ENCODE measurements at regions not wholly inside any gene's neighbourhood (a gene's known extent, or its start where the extent isn't known, plus 50 kb on each side); places are given as distances from the start of the nearest gene placed in this dataset.

DNA sequence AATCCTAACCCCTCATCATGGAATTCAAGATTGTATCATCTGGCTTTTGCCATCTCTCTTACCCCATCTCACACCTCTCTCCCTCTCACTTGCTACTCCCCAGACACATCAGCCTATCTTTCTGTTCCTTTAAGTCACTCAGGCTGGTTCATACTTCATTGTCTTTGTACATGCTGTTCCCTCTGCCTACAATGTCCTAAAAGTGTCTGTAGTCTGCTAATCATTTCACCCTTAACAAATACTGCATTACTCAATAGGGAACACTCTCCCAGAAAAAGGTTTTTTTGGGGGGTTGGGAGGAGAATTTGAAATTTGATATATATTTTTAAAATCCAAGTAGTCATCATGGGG is 146.2 kb upstream of the KLF7 start:
- Histone ChIP-seq H3K27ac (ENCODE audit: low read depth, low read length) (no peak overlapping the region), H3K4me3 (ENCODE audit: low read depth in 1 of 2, low read length in 2 of 2) (no peak overlapping the region), H3K36me3 (ENCODE audit: control insufficient read depth in 1 of 2, insufficient read depth in 2 of 2, low read length in 2 of 2) (no peaks in the 10 kb centered on the region), H3K9ac (ENCODE audit: low read depth in 1 of 2, low read length in 2 of 2) (no peak overlapping the region), H3K9me3 (ENCODE audit: control insufficient read depth in 1 of 2, low read length in 2 of 2) (no peaks in the 10 kb centered on the region), H3K27me3 (ENCODE audit: control insufficient read depth in 1 of 2, insufficient read depth in 2 of 2, low read length in 2 of 2) (no peaks in the 10 kb centered on the region), H3K4me1 (ENCODE audit: control insufficient read depth in 1 of 2, insufficient read depth in 2 of 2, low read length in 2 of 2) (no peaks in the 10 kb centered on the region)

DNA sequence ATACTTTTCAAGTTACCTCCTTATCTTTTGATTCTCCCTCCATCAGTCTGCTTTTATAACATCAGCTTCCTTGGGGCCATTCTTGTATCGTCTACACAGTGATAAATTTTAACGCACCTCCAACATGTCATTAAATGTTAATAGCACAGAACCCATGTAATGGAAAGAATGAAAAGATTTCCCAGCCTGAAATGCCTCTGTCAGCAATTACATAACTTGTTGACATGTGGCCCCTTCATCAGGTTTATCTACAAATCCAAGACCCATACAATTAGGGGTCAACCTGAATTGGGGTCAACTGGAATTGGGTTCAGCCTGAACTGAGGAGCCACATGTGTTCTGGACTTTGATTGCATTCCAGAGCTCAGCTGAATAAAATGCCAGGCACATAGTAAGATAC is 148.2 kb upstream of the KLF7 start:
- Histone ChIP-seq H3K4me1 (ENCODE audit: control insufficient read depth in 1 of 2, insufficient read depth in 2 of 2, low read length in 2 of 2) (no peaks in the 10 kb centered on the region), H3K4me3 (ENCODE audit: low read depth in 1 of 2, low read length in 2 of 2) (no peak overlapping the region), H3K9ac (ENCODE audit: low read depth in 1 of 2, low read length in 2 of 2) (no peak overlapping the region), H3K36me3 (ENCODE audit: control insufficient read depth in 1 of 2, insufficient read depth in 2 of 2, low read length in 2 of 2) (no peaks in the 10 kb centered on the region), H3K27ac (ENCODE audit: low read depth, low read length) (no peak overlapping the region), H3K27me3 (ENCODE audit: control insufficient read depth in 1 of 2, insufficient read depth in 2 of 2, low read length in 2 of 2) (no peaks in the 10 kb centered on the region), H3K9me3 (ENCODE audit: control insufficient read depth in 1 of 2, low read length in 2 of 2) (no peaks in the 10 kb centered on the region)

DNA sequence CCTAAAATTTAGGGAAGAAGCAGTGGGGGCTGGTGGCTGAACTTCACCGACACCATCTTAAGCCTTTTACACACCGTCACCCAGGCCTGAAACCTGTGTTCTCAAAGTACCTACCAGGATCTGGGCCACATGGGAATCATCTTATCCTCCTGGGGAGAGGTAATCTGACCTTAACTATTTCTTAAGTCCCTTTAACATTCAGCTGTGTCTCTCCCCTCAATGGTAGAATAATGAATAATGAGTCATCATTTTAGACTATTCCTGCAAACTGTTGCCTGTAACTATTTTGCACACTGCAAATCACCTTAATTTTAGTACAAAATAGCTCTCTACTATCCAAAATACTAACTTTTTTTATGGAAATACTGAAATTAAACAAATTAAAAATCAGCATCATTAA is 149.4 kb upstream of the KLF7 start:
- Histone ChIP-seq H3K4me3 (ENCODE audit: low read depth in 1 of 2, low read length in 2 of 2) (no peak overlapping the region), H3K36me3 (ENCODE audit: control insufficient read depth in 1 of 2, insufficient read depth in 2 of 2, low read length in 2 of 2) (no peaks in the 10 kb centered on the region), H3K9ac (ENCODE audit: low read depth in 1 of 2, low read length in 2 of 2) (no peak overlapping the region), H3K27ac (ENCODE audit: low read depth, low read length) (no peak overlapping the region), H3K27me3 (ENCODE audit: control insufficient read depth in 1 of 2, insufficient read depth in 2 of 2, low read length in 2 of 2) (no peaks in the 10 kb centered on the region), H3K9me3 (ENCODE audit: control insufficient read depth in 1 of 2, low read length in 2 of 2) (no peaks in the 10 kb centered on the region), H3K4me1 (ENCODE audit: control insufficient read depth in 1 of 2, insufficient read depth in 2 of 2, low read length in 2 of 2) (no peaks in the 10 kb centered on the region)

DNA sequence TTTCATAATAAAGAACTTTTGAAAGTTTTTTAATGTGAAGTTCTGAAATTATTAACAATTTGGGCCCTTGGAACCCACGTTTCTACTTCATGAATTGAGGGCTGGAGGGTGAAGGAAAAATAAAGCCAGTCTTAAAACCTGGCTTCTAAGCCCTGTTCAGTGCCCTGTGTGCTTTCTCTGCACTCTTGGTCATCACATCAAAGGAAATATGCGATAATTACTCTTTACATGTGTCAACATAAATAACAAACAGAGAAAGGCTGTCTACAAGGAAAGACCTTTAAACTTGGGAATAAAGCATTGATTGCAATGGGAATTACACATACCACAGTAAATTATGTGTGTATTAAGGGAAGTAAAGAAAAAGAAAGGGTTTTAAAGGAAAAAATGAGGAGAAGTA is 150.7 kb upstream of the KLF7 start:
- no peak overlapping the region for H3K9ac ChIP-seq (ENCODE audit: low read depth in 1 of 2, low read length in 2 of 2)
- no peak overlapping the region for H3K27ac ChIP-seq (ENCODE audit: low read depth, low read length)
- H3K4me3 ChIP-seq (ENCODE audit: low read depth in 1 of 2, low read length in 2 of 2), result no peak overlapping the region
- no peaks in the 10 kb centered on the region for H3K4me1 ChIP-seq (ENCODE audit: control insufficient read depth in 1 of 2, insufficient read depth in 2 of 2, low read length in 2 of 2)
- H3K27me3 ChIP-seq (ENCODE audit: control insufficient read depth in 1 of 2, insufficient read depth in 2 of 2, low read length in 2 of 2), result no peaks in the 10 kb centered on the region
- no peaks in the 10 kb centered on the region for H3K9me3 ChIP-seq (ENCODE audit: control insufficient read depth in 1 of 2, low read length in 2 of 2)
- H3K36me3 ChIP-seq (ENCODE audit: control insufficient read depth in 1 of 2, insufficient read depth in 2 of 2, low read length in 2 of 2), result no peaks in the 10 kb centered on the region

DNA sequence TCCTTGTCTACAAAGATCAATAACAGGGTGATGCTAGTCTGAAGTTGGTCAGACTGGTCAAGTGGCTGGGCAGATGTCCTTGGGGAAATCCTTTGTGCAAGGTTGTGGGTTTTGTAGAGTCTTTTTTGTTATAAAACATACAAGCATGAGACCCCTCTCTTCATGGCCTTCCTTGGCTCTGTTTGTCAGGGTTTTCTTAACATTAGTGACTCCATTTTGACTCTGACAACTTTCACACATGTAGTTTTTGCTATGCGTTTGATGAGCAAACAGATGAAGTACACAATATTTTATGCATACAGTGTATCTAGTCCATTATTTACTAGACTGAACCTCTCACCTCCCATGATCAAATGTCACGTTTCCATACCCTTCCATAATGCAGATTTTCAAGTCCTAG is 151.2 kb upstream of the KLF7 start:
- H3K4me3 ChIP-seq (ENCODE audit: low read depth in 1 of 2, low read length in 2 of 2), result no peak overlapping the region
- no peaks in the 10 kb centered on the region for H3K9me3 ChIP-seq (ENCODE audit: control insufficient read depth in 1 of 2, low read length in 2 of 2)
- H3K27ac ChIP-seq (ENCODE audit: low read depth, low read length), result no peak overlapping the region
- no peaks in the 10 kb centered on the region for H3K4me1 ChIP-seq (ENCODE audit: control insufficient read depth in 1 of 2, insufficient read depth in 2 of 2, low read length in 2 of 2)
- H3K36me3 ChIP-seq (ENCODE audit: control insufficient read depth in 1 of 2, insufficient read depth in 2 of 2, low read length in 2 of 2), result no peaks in the 10 kb centered on the region
- H3K27me3 ChIP-seq (ENCODE audit: control insufficient read depth in 1 of 2, insufficient read depth in 2 of 2, low read length in 2 of 2), result no peaks in the 10 kb centered on the region
- no peak overlapping the region for H3K9ac ChIP-seq (ENCODE audit: low read depth in 1 of 2, low read length in 2 of 2)

DNA sequence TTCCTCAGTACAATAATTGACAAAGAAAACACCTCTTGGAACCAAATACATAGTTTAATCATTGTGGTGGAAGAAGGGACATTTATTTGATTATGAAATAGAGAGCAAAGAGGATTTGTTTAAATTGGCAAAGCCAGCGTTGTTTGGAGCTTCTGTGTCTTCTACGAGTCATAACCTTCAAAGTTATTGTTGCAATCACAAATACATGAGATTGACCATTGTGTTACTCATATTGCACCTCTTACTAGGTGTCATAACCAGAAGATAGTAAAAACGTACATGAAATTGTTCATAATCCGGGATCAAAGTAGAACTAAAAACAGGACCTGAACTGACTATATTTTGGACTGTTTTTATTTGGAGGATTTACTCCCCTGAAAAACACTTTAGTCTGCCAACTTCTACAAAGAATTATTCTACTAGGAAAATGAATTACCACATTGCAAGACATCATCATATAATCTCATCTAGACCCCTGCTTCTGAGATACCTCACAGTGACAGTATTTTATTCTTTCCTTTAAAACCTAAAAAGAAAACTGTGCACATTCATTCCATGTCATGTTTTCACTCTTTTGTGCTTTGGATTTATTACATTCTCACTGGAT is 151.7 kb upstream of the KLF7 start:
- no peak overlapping the region for H3K4me3 ChIP-seq (ENCODE audit: low read depth in 1 of 2, low read length in 2 of 2)
- H3K27me3 ChIP-seq (ENCODE audit: control insufficient read depth in 1 of 2, insufficient read depth in 2 of 2, low read length in 2 of 2), result no peaks in the 10 kb centered on the region
- no peaks in the 10 kb centered on the region for H3K9me3 ChIP-seq (ENCODE audit: control insufficient read depth in 1 of 2, low read length in 2 of 2)
- H3K36me3 ChIP-seq (ENCODE audit: control insufficient read depth in 1 of 2, insufficient read depth in 2 of 2, low read length in 2 of 2), result no peaks in the 10 kb centered on the region
- no peaks in the 10 kb centered on the region for H3K4me1 ChIP-seq (ENCODE audit: control insufficient read depth in 1 of 2, insufficient read depth in 2 of 2, low read length in 2 of 2)
- H3K27ac ChIP-seq (ENCODE audit: low read depth, low read length), result no peak overlapping the region
- H3K9ac ChIP-seq (ENCODE audit: low read depth in 1 of 2, low read length in 2 of 2), result no peak overlapping the region

DNA sequence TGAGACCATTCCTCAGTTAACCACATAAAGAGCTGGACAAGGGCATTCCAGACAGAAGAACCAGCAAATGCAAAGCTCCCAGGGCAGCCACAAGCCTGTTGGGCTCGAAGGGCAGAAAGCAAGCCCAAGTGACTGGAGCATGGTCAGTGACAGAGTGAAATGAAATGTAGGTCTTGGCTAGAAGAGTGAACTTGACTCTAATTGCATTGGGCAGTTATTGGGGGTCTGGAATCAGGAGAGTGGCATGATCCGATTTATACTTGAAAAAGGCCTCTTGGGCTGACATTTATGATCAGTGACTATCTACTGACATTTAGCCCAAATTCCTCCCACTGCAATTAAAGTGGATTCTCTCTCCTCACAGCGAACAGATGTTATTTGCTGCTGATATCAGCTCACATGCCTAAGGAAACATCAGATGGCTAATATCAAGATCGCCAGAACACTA is 152.5 kb upstream of the KLF7 start:
- no peak overlapping the region for H3K9ac ChIP-seq (ENCODE audit: low read depth in 1 of 2, low read length in 2 of 2)
- no peaks in the 10 kb centered on the region for H3K27me3 ChIP-seq (ENCODE audit: control insufficient read depth in 1 of 2, insufficient read depth in 2 of 2, low read length in 2 of 2)
- no peak overlapping the region for H3K4me3 ChIP-seq (ENCODE audit: low read depth in 1 of 2, low read length in 2 of 2)
- no peaks in the 10 kb centered on the region for H3K36me3 ChIP-seq (ENCODE audit: control insufficient read depth in 1 of 2, insufficient read depth in 2 of 2, low read length in 2 of 2)
- H3K27ac ChIP-seq (ENCODE audit: low read depth, low read length), result no peak overlapping the region
- H3K4me1 ChIP-seq (ENCODE audit: control insufficient read depth in 1 of 2, insufficient read depth in 2 of 2, low read length in 2 of 2), result no peaks in the 10 kb centered on the region
- no peaks in the 10 kb centered on the region for H3K9me3 ChIP-seq (ENCODE audit: control insufficient read depth in 1 of 2, low read length in 2 of 2)

DNA sequence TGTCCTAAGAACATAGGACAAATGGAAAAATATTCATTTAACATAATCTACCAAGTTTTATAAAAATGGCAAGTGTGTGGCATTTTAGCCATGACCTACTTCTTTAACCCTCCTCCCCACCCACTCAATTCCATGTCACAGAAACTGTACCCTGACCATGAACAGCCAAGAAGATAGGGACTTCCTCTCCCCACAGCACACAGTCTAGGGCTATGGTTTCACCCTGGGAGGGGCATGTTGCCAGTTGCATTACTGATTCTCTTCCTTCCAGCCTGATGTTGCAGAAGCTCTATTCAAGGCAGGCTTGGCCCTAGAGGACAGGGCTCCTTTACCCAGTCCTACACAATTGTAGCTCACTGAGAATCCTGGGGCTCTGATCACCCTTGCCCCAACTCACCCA is 153.6 kb upstream of the KLF7 start:
- Histone ChIP-seq H3K4me1 (ENCODE audit: control insufficient read depth in 1 of 2, insufficient read depth in 2 of 2, low read length in 2 of 2) (no peaks in the 10 kb centered on the region), H3K9me3 (ENCODE audit: control insufficient read depth in 1 of 2, low read length in 2 of 2) (no peaks in the 10 kb centered on the region), H3K4me3 (ENCODE audit: low read depth in 1 of 2, low read length in 2 of 2) (no peak overlapping the region)

DNA sequence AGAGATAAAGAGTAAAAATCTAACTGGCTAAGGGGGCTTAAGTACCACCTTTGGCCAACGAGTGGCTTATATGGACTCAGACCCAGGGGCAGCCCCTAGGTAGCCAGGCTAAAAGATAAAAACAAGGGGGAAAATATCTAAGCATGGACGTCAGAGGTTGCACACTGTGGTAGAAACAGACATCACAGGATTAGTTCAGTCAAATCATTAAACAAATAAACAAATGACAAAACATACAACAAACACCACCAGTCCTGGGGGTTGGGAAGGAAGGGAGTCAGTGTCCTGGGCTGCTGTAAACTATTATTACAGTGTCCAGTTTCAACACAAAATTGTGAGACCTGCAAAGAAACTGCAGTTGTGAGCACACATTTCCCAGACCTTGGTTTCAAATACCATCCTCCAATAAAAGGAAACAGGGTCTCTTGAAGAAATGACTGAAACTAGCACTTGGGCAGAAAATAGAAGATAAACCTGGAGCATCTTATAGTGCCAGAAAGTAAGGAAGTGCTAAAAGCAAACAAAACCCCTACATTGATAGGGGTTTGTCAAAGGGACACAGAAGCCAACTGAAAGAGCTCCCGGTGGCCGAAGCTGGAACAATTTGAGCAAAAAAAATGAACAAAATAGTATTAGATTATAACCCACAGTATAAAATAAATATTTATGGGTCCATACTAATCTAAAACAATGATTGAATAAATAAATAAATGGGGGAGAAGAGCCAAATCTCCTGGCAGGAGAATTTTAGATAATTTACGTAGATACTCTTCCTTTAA is 154.8 kb upstream of the KLF7 start:
- Histone ChIP-seq H3K9me3 (ENCODE audit: control insufficient read depth in 1 of 2, low read length in 2 of 2) (no peaks in the 10 kb centered on the region), H3K9ac (ENCODE audit: low read depth in 1 of 2, low read length in 2 of 2) (no peak overlapping the region), H3K36me3 (ENCODE audit: control insufficient read depth in 1 of 2, insufficient read depth in 2 of 2, low read length in 2 of 2) (no peaks in the 10 kb centered on the region), H3K4me1 (ENCODE audit: control insufficient read depth in 1 of 2, insufficient read depth in 2 of 2, low read length in 2 of 2) (no peaks in the 10 kb centered on the region), H3K27me3 (ENCODE audit: control insufficient read depth in 1 of 2, insufficient read depth in 2 of 2, low read length in 2 of 2) (no peaks in the 10 kb centered on the region), H3K27ac (ENCODE audit: low read depth, low read length) (no peak overlapping the region), H3K4me3 (ENCODE audit: low read depth in 1 of 2, low read length in 2 of 2) (no peak overlapping the region)

More for the DNA sequence above, 153.6 kb upstream of the KLF7 start:
- H3K27me3 ChIP-seq (ENCODE audit: control insufficient read depth in 1 of 2, insufficient read depth in 2 of 2, low read length in 2 of 2), result no peaks in the 10 kb centered on the region
- H3K27ac ChIP-seq (ENCODE audit: low read depth, low read length), result no peak overlapping the region
- no peak overlapping the region for H3K9ac ChIP-seq (ENCODE audit: low read depth in 1 of 2, low read length in 2 of 2)
- no peaks in the 10 kb centered on the region for H3K36me3 ChIP-seq (ENCODE audit: control insufficient read depth in 1 of 2, insufficient read depth in 2 of 2, low read length in 2 of 2)

DNA sequence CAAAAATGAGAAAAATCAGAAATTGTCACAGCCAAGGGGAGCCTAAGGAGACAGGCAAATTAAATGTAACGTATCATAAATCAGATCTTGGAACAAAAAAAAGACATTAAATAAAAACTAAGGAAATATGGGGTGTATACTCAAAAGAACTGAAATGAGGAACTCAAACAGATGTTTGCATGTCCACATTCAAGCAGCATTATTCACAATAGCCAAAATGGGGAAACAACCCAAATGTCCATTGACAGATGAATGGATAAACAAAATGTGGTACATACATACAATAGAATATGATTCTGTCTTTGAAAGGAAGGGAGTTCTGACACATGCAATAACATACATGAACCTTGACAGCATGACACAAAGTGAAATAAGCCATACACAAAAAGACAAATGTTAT is 155.8 kb upstream of the KLF7 start:
- H3K27me3 ChIP-seq (ENCODE audit: control insufficient read depth in 1 of 2, insufficient read depth in 2 of 2, low read length in 2 of 2), result no peaks in the 10 kb centered on the region
- no peak overlapping the region for H3K9ac ChIP-seq (ENCODE audit: low read depth in 1 of 2, low read length in 2 of 2)
- H3K36me3 ChIP-seq (ENCODE audit: control insufficient read depth in 1 of 2, insufficient read depth in 2 of 2, low read length in 2 of 2), result no peaks in the 10 kb centered on the region
- no peak overlapping the region for H3K27ac ChIP-seq (ENCODE audit: low read depth, low read length)
- H3K4me3 ChIP-seq (ENCODE audit: low read depth in 1 of 2, low read length in 2 of 2), result no peak overlapping the region
- no peaks in the 10 kb centered on the region for H3K4me1 ChIP-seq (ENCODE audit: control insufficient read depth in 1 of 2, insufficient read depth in 2 of 2, low read length in 2 of 2)
- no peaks in the 10 kb centered on the region for H3K9me3 ChIP-seq (ENCODE audit: control insufficient read depth in 1 of 2, low read length in 2 of 2)

All from duodenal mucosa (tissue), 2 donors.